ENCODE measurements at regions not wholly inside any gene's neighbourhood (a gene's known extent, or its start where the extent isn't known, plus 50 kb on each side); places are given as distances from the start of the nearest gene placed in this dataset.

DNA sequence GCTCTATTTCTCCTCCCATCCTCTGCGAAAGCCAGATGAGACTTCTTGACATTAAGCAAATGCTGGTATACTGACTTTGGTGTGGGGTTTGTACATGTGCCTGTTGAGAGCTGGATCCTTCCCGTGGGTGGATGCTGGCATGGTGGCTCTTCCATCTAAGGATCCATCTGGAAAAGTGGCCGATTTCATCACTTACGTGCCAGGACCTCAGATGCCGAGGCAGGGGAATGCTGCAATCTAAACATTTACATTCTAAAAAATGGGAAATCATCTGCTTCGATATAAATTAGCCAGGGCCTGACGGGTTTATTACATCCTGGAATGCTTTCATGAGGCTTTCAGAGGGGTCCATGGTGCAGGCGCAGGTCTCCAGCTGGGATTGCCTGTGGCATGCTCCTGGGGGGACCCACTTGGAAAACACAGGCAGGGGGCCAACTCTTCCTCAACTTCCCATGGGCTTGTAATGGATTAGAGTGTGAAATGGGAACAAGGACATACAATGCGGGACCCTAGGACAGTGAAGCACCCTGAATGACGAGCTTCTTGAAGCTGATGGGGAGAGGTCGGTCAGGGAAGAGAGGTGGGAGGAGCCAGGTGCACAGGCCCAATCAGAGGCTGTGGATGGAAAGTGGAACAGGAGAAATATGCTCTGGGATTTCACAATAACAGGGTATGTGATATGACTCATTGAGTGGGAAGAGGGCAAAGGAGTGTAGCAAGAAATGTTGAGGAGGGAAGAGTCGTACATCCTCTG is 105.5 kb upstream of the PITX1 start:
- no peak for DNase-seq (ENCODE audit: low read depth in 2 of 2)

DNA sequence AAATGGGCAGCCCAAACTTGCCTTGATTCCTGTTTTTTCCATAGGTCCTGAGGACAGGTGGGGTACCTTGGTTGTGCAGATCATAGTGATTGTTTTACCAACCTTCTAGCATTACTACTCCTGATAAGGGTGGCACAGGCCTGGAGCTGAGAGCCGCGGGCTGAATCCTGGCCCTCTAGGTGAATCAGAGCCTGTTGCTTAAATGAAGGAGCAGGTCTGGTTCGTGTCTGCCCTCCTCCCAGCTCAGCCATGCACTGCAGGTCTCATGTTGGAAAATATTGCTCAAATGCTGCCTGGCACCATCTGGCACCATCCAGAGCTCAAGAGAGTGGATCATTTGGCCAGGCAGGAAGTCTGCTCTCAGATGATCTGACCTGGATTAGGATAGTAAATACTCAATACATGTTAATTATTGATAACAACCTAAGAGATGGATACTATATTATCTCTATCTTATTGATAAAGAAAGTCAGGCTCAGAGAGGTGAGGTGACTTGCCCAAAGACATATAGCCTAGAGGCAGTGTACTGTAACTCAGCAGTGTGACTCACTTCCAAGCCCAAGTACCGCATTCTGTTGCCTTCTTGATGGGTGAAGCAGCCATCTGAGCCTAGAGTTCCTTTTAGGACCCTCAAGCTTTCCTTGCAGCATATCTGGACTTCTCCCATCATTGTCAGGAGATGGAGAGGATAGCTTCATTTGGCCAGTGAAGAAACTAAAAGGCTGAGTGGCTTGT is 104.3 kb upstream of the PITX1 start:
- DNase-seq (ENCODE audit: low read depth in 2 of 2) = no peak

DNA sequence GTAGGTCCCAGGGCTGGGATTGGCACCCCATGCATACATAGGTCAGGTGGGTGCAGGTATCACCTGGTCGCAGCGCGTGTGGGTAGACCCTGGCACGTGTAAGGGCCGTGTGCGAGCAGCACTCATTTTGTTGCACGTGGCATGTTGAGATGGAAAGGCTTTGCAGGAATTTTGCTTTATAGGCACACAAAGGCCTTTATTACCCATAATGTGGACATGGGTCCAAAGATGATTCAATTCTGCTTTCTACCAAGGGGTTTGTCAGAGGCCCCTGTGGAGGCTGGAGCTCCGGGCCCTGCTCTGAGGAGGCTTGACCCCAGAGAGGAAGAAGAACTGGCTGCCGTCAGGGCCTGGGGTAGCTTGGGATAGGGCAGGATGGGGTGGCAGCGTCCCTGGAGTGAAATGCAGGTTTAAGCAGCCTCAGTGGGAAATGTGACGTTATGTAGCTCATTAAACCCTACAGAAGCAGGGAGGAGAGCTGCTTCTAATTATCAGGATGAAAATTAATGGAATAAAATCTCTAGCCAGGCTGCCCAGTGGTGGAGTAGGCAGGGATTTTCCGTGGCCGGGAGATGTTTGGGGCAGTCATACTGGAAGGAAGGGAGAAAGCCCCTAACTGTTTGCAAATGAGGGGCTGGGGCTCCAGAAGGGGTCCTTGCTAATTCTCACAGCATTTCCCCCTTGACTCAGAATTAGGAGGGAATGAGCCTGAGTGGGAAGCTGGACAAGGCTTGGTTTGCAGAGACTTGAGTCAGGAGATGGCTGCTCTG is 103.3 kb upstream of the PITX1 start:
- no peak for DNase-seq (ENCODE audit: low read depth in 2 of 2)

DNA sequence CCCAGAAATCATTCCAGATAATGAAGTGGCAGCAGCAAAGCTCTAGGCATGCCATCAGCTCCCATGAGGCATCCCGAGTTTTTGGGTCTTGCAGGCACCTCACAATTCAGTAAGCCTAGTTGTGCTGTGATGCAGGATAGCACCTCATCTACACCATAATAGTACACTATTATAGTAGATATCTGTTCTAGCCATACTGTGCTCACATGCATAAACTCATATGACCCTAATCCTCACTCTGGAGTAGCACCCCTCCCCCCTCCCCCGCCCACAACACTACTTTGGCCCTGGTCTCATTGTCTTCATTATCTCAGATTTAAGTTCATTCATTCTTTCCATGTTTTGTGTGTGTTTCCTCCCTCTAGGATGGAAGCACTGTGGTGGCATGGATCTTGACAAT is 102.5 kb upstream of the PITX1 start:
- DNase-seq (ENCODE audit: low read depth in 2 of 2) = no peak

DNA sequence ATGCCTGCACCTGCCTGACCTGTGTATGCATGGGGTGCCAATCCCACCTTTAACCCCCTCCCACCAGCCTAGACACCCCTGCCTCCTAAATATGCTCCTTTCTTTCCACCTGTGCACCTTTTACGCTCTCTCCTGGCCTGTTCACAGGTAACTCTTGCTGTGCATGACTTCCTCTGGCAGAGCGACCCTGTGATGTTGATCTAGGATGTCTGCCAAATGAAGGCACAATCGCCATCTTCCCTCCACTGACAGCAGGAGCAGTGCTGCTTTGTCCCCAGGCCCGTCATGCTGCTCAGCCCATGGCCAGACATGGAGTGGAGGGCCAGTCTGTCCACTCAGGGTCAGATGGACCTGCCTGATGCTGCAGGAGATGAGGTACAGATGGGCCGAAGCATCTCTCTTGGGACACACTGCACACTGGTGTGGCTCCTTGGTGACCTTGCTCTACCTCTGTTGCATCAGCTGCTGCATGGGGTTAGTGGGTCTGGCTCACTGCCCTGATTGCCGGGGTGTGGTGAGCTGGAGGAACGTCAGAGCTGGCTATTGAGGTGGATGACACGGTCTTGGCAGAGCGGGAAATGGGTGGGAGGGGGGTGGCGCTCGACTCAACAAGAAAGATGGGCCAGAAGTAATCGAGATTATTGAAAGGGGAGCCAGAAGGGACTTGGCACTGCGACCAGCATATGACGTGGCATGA is 101.7 kb upstream of the PITX1 start:
- no peak for DNase-seq (ENCODE audit: low read depth in 2 of 2)

DNA sequence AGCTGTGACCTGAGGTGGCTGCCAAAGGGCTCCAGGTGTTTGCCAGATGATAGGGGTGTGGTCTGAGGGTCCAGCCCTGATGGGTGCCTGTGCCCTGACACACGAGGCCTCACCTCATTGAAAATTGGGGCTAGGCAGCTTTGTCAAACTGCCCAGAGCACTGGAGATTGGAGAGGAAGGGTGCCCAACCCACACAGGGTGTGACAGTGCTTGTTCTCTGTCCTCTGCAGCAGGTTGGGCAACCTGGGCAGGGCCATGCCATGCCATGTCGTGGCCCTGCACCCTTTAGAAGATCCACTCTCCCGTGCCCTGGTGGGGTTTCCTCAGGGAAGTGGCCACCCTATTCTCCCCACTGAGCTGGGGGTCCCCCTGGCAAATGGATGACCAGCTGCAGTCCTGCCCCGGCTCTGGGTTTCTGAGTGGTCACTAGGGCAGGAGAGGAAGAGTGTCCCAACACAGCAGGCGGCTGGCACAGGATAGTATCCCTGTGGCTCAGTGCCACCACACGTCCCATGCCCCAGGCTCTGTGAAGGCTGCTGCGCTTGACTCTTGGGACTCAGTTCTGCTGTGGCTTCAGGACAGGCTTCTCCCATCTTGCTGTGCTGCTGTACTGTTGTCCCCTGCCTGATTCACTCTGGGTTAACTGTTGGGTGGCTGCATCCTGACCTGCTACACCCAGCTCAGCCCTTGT is 100.8 kb upstream of the PITX1 start:
- no peak for DNase-seq (ENCODE audit: low read depth in 2 of 2)

DNA sequence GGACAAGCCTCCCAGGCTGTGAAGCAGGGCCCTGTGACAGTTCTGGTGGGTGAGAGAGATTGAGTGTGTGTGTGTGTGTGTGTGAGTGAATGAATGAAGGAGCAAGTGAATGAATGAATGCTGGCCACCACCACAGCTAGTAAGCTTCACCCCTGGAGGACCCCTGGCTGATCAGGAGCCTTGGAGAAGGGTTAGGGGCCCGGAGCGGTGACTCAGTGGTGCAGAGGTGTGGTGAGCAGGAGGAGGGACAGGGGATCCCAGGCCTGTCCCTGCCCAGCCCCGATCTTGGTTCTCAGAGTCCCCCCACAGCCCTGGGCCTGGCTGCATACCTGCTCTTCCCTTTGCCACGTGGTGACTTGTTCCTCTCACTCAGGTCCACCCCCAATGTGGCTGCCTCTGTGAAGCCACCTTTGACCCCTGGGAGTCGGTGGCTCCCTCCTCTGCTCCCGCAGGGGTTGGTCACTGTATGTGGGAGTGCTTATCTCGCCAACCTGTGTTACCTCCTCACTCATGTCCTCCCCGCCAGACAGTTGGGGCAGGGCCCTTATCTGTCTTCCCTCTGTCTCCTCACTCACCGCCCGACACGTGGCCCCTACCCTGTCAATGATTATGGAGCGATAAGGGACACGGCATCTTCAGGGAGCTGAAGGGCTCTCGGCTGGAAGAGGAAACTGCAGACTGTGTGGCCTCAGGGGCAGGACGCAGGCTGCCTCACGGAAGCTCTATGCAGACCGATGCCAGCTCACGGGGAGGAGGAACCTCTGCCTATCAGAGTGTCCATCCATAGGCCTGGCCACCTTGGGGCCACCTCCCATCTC is 99.9 kb upstream of the PITX1 start:
- no peak for DNase-seq (ENCODE audit: low read depth in 2 of 2)

DNA sequence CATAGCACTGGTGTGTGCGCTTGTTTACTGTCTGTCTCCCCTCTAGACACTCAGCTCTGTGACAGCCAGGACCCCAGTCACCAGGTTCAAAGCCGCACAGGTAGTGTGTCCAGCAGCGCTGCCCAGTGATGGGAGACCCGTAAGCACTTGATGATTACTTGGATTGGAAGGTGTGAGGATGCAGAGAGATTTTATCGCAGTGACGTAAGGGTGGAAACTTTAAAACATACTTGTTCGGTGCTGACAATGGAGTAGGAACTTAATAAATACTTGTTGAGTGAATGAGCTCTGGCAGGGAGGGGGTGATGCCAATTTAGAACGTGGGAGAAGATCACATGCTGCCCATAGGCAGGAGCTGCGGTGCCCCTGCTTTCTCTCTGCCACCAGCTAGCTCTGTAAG is 99.2 kb upstream of the PITX1 start:
- DNase-seq (ENCODE audit: low read depth in 2 of 2) = no peak

DNA sequence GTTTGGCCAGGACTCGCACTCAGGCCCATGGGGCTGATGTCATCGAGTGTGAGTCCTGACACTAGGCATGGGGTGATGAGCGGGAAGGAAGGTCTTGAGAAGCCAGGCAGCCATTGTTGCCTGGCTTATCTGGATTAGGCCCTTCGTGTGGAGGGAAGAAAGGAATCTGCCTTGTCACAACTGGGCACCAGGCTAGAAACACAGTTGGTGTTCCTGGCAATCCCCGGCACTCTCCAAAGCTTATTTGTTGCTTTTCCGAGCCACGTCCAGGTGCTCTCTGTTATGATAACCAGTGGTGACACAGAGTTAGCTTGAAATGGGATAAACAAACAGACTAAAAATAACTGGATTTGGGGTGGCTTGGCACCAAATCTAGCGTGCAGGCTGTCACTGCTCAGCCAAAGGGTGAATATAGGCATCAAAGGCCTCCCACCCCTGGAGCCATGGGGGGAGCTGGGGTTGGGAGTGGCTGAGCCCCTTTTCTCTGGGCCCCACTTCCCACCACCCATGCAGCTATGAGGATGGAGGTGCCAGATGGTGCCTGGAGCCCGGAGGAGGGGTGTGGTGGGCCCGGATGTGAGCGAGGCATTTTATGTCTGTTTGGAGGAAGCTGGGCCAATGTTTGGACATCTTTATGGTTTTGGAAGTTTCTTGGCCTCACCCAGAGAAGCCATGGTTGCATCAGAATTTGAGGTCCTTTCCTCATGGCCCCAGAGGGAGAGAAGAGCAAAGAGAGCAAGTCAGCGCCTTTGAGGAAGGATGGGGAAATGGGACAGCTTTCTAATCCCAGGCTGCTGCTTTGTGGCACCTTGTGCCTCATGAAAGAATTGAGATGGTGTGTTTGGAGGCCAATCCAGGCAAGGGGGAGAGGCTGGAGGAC is 98.0 kb upstream of the PITX1 start:
- no peak for DNase-seq (ENCODE audit: low read depth in 2 of 2)

DNA sequence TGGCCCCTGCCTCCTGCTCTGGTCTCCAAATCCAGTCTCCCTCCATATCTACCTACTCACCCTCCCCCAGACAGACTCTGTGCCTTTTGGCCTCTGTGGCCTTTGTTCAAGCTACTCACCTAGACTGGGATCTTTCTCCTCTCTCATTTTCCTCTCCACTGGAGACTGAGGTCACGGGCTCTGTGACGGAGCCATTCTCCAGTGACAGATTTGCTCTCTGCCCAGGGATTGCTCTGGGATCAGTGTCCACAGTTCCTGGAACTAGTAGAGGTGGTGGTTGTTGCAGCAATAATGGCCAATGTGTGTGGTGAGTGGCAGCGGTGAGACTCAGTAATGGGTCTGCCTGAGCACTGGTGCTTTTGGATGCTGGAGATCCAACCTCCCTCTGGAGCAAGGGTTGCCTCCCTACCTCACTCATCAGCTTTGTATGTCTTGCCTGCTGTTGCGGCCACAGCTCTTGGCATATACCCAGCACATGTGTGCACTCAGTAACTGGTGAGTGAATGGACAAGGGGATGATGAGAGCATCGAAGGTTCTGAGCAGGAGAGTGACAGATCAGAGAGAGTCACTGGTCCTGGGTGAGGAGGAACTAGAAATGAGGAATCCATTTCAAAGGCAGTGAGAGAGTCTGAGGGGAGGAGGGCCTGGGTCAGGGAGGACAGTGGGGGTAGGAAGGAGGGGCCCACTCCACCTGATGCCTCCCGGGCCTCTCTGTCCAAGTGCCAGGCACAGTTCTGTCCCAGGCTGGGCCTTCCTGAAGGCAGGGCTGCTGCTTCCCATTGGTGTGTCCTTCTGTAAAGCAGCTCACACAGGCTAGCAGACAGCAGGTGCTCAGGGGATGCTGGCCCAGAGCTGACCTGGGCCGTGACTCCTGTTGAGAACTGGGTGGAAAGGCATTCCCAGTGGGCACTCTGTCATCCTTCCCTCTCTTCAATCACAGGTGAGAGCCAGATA is 96.5 kb upstream of the PITX1 start:
- no peak for DNase-seq (ENCODE audit: low read depth in 2 of 2)

DNA sequence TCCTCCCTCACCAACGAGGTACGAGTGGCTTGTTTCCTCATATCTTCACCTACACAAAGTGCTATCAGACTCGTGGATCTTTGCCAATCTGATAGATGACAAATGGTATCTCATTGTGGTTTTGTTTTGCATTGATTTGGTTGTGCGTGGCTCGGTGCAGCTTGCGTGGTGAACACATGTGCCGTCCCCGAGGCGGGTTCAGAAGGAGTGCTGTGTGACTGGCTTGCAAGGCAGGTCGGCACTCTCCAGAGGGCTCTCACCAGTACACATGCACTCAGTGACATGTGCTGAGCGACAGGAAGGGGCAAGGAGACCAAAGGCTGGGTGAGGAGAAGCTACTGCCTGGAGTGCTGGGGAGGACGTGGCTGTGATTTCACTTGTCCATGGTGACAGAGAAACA is 95.3 kb upstream of the PITX1 start:
- DNase-seq (ENCODE audit: low read depth in 2 of 2) = no peak

DNA sequence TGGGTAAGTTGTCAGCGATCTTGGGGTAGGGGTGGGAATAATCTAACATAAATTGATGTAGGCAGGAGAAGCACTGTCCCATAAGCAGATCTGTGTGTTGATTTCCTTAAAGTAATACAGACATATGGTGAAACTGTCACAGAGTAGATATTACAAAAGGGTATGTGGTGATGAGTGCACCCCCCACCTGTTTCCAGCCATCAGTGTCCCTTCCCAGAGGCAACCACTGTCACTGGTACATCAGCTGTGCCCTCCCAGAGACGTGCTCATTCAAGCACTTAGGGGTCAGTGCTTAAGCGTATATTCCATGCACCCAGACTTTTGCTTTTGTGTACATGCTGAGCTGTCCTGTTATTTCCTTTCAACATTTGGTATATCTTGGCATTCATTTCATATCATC is 94.3 kb upstream of the PITX1 start:
- no peak for DNase-seq (ENCODE audit: low read depth in 2 of 2)

DNA sequence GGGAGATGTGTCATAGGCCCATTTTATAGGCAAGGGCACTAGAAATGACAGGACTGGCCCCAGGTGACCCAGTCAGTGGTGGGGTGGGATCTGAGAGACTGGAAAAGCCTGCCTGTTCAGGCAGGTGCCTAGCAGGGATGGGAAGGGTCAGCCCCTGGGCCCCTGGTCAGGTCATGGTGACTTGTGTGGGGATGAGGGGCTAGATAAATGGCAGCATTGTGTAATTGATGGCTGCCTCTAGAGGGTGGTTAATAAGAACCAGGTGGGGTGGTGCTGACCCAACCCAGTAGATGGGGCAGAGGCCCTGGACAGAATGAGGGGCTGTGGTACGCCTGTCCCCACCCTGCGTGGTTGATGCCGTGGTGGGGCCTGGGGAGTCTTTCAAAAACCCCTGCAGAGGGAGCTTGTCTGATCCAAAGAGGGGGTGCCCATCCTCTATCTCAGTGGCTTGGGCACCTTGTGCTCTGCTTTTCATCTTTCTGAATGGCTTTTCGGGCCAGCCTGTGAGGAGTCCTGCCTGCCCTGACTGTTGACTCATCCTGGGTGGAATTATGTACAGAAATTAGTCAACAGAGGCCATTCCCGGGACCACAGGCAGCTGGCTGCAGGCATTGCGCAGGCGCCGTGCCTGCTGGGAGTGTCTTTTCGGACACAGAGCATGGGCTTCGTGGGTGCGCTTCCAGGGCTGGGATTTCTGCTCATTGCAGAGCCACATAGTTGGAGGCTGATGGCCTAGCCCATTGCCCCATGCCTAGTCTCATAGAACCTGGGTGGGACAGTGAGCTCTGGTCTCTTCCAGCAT is 93.6 kb upstream of the PITX1 start:
- DNase-seq (ENCODE audit: low read depth in 2 of 2) = no peak

DNA sequence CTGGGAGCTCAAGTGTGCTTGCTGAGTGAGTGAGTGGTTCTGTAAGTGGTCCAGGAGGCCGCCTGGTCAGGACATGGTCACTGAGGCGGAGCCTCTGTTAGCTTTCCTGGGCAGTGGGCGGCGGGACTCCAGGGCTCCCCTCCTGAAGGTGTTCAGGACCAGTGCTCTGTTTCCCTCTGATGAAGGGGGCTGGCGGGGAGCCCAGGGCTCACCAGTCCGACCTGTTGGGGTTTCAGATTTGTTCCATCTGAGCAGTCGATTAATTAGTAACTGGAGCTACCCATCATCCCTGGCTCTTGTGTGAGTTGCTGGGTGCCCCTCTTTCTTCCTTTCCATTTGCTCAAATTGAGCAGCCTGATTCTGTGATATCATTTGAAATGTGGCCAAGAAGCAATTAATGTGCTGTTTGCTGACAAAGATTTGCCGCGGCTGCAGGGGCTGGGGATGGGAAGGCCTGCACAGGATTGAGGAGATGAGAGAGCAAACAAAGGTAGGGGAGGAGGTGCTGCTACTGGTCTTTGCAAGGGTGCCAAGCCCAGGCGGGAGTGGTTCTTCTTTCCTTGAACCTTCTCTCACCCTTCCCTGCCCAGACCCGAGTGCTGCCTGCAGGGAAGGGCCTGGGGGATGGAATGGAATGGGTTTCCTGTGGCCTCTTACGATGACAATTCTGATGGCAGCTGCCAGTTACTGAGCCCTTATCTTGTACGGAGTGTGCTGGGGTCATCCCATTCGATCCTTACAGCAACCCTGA is 92.8 kb upstream of the PITX1 start:
- DNase-seq (ENCODE audit: low read depth in 2 of 2) = no peak

DNA sequence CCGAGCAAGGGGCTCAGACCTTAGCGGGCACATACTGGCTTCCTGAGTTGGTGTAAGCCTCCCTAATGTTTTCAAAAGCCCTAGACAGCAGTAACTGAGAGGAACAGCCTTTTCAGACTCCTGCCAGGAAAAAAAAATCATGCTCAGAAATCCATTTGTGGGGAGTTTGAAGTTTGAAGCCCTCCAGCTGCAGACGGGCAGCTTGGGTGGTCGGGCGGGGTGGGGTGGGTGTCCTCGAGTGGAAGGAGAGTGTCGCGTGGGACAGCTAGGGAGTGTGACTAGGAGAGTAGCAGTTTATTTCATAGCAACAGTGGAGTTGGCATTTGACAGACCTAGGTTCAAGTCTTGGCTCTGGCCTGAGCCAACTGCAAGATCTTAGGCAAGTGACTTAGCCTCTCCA is 90.7 kb upstream of the PITX1 start:
- DNase-seq (ENCODE audit: low read depth in 2 of 2) = no peak

DNA sequence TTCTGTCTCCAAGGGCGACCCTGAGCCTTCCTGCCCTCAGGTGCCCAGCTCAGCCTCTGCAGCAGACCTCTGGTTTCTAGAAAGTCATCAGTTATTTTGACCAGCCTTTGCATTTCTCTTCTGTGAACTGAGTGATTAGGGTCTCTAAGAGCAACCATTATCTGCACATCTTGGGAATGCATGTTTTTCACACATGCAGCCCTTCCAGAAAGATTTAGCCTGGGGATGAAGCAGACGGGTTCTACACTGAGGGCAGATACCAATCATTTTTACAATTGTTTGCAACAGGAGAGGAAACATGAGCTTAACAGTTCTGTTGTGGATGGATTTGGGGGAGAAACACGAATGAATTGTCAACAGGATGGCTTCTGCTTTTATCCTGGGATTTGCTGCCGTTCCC is 90.1 kb upstream of the PITX1 start:
- DNase-seq (ENCODE audit: low read depth in 2 of 2) = no peak

DNA sequence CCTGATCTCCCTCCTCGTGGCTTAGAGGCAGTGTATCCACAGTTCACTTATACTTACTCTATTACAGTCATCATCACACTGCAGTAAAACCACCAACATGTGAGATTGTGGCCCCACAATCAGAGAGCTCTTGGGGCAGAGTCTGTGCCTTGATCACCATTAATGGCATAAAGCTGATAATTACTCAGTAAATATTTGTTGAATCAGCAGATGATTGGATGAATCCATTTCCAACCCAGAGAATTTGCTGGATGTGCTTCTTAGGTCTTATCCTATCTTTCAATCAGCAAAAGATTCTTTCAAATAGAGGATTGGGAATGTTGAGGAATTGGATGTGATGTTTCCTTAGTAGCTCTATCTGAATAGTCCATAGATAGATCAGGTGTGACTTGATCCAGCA is 88.8 kb upstream of the PITX1 start:
- DNase-seq (ENCODE audit: low read depth in 2 of 2) = no peak
